GM21423 (cell line): ENCODE measurements at regions not wholly inside any gene's neighbourhood (a gene's known extent, or its start where the extent isn't known, plus 50 kb on each side); places are given as distances from the start of the nearest gene placed in this dataset.

Experiments used
- ATAC-seq: cut with Tn5 transposase; IDR thresholded peaks from one replicate; pipeline ENCODE4 v1.9.1; 2021; ENCODE audit warnings: mild to moderate bottlenecking, moderate library complexity; ENCODE audit not compliant: unreplicated experiment

DNA sequence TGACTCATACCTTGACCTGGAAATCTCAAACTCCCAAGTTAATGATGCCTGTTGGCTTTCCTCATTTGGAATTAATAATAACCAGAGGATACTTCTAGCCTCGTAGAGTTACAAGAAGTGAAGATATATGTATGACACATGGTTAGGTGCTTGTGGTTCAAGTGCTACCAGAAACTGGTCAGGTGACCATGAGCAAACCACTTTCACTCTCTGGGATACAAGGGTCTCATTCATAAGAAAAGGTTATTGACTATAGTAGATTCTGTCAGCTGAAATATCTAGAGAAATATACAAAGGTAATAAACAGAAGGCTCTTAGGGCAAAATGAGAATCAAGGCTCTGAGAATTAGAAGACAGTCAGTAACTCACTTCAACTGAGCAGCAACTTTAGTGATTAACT is 233.3 kb downstream of the KCNA4 start:
- no peak for ATAC-seq

DNA sequence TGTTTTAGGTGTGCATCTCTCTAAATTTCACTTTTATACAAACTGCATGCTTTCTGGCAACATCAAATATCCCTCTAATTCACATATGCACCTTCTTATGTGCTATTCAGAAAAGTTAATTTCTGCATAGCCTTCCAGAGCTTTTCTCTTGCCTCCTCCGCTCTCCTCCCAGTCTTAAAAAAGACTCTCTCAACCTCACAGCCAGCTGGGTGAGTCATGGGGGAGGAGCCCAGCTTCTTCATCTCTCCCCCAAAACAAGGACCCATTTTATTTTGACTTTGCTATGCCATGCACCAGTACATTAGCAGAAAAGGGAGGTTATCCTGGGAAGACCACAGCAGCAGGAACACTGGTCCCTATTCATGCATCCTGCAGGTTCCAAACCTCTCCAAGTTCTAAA is 234.4 kb downstream of the KCNA4 start:
- no peak for ATAC-seq

DNA sequence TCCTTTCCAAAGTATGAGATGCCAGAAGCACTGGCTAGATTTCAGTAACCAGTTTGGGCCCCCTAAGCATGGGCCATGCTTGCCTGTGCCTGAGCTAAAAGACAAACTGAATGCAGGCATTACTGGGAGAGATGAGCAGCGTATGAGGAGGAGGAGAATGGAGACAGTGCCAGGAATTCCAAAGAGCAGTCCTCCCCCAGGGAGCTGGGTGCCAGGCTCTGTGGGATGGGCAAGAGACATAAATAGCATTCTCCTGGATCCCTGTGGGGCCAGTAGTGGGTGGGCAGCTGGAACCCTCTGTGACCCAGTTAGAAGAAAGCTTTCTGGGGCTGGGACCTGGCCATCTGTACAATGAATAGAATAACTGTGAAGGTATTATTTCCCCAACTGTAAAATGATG is 235.6 kb downstream of the KCNA4 start:
- ATAC-seq = no peak

DNA sequence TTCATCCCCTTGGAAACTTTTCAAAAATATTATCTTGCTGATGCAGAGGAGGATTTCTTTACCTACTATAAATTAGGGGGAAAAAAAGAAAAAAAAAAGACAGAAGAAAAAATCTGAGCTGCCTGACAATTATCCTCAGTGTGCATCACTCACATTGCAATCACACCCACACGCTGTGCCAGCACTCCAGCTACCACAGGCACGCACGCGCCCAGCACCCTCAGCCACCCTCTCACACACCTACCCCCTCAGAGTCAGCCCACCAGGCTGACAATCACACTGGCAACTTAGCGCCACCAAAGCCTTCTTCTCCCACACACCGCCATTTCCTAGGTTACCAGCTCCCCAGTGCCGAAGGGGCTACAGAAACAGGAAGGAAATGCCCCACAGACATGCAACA is 236.1 kb downstream of the KCNA4 start:
- no peak for ATAC-seq

DNA sequence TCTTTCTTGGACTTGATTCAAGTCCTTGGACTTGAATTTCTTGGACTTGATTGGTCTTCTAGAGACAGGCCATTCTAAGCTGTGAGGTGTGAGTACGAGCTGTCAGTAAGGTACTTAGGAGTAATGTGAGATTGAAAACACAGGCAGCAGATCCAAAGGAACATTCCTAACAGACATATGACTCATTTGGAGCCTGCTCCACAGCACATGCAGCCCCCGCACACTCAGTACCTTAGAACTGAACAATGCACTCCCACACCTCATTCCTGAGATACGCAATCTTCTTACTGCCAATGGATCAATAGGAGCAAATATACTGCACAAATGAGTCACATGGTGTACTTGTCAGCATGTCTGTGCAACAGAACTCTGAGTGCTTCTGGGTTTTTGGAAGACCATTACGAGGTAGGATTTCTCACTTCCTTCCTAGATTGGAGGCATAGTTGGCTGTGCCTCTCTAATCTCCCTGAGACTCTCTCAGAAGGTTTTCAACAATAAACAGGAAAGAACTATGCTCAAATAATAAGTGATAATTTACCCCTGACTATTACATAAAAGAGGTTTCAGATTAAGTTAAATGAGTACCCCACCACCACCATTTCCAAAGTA is 243.1 kb downstream of the KCNA4 start:
- no peak for ATAC-seq

DNA sequence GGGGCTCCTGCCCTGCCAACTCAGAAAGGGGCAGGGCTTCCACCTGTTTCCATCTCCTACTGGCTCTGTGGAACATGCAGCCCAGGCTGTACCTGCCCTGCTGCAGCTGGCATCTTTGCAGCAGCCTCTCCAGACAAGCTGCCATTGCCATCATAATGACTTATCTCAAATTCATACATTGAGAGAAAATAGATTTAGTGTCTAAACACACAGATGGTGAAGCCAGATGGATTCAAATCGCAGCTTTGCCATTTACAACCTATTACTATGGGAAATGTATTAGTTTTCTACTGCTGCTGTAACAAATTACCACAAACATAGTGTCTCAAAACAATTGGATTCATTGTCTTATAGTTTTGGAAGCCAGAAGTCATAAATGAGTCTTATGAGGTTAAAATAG is 260.0 kb downstream of the KCNA4 start:
- ATAC-seq = no peak

DNA sequence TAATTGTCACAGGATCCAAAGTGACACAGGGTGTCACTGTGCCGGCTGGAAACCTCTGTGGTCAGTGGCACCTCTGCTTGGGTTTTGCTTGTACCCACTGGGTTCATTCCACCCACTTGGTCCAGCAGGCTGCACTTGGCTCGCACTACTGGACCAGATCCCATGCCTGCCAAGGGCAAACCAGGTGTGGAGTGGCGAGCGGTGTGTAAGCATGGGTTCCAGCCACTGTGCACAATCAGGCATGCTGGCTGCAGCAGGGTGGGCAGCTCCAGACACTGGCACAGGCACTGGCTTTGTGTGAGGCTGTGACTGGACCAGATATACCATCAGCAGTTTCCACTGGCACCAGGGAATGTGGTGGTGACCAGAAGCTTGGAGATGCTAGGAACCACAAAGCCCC is 261.4 kb downstream of the KCNA4 start:
- ATAC-seq = no peak

DNA sequence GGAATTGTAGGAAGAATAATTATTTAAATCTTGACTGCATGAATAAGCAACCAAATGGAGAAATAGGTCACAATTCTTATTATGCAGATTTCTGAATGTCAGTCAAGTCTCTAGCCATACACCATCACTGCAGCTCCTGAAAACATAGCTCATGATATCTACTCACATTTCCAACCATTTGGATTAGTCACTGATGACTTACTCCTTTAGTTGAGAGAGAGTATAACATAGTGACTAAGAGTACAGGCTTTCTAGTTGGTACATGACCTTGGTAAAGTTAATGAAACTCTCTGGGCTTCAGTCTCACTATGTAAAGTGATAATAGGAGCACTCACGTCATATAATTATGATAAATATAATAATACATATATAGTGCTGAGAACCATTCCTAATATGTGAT is 265.2 kb downstream of the KCNA4 start:
- no peak for ATAC-seq

DNA sequence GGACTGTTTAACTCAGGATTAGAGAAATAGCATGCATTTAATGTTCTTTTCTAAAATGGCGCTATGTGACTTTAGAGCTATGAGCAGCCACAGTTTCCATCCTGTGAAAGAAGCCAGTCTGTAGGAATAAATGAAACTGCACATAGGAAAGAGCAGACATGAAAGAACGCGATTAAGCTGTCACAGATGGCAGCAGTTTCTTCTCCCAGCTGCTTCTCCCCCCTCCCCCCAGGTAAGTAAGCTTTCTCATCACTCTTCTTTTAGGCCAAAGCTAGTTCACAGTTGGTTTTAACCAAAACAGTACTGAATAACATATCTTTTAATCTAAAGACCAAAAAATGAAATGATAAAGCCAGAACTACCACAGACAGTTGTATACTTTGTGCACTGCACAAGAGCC is 266.4 kb downstream of the KCNA4 start:
- no peak for ATAC-seq

DNA sequence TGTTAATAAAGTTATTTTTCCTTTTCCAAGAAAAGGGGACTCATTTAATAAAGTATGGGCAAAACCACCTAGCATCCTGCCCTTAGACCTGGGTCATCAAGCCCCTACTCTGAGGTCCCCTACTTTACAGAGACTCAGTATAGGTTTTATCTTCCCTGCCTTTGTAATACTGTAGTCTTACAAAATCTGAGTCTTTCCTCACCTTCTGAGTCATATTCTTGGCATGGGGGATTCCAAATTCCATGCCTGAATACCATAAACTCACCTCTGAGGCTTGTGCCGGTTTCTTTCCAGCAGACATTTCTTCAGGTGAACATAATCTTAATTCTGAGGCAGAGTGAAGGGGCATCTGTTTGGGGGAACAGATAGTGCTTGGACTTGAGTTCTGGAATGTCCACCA is 282.5 kb downstream of the KCNA4 start:
- no peak for ATAC-seq

DNA sequence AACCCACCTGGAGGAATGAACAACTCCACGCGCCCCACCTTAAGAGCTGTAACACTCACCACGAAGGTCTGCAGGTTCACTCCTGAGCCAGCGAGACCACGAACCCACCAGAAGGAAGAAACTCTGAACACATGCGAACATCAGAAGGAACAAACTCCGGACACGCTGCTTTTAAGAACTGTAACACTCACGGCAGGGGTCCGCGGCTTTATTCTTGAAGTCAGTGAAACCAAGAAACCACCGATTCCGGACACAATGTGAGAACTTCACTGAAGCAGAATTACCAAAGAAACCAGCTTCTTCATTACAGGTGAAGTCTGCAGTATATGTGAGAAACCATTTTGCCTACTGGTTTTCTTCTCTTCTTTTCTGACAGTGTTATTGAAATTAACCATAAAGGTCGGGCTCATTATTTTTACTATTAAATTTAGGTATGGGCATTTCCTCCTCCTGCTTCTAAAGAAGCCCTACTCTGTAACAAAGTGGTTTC is 303.0 kb downstream of the KCNA4 start:
- ATAC-seq = no peak

DNA sequence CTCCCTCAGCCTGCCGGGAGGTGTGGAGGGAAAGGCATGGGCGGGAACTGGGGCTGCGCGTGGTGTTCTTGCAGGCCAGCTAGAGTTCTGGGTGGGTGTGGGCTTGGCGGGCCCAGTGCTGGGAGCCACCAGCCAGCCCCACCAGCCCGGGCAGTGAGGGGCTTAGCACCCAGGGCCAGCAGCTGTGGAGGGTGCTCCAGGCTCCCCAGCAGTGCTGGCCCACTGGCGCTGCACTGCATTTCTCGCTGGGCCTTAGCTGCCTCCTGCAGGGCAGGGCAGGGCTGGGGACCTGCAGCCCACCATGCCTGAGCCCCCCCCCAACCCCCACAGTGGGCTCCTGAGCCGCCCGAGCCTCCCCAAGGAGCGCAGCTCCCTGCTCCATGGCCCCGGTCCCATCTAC is 304.2 kb downstream of the KCNA4 start:
- no peak for ATAC-seq

DNA sequence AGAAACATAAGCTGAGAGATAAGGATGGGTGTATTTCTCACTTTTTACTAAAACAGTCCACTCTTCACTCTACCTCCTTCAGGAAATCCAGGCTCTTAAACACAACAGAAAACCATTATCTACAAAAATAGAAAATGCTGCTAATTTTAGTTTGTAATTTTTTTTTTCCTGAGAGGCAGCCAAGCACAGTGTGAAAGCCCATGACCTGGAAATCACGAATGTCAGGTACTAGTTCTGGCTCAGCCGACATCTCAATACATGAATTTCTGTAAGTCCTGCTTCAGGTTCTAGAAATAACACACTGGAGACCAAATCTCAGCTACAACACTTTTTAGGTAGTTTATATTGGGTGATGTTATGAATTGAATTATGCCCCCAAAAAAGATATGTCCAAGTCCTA is 308.9 kb downstream of the KCNA4 start:
- ATAC-seq = no peak

DNA sequence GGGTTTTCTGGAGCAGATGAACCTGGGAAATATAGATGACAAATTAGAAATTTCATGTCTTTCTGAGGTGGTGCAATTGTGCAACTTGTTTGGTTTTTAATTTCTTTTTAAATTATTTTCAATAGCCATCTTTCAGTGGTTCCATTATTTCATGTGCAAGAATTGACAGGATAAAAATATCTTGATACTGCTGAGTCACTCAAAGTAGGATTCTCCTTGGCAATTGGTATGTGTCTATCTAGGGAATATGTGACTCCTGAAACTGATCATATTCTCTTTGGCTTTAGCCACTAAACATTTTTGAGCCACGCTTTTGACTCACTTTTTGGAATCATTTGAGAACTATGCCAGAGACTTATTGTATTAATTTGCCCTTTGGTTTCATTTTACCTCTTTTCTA is 331.5 kb downstream of the KCNA4 start:
- no peak for ATAC-seq

DNA sequence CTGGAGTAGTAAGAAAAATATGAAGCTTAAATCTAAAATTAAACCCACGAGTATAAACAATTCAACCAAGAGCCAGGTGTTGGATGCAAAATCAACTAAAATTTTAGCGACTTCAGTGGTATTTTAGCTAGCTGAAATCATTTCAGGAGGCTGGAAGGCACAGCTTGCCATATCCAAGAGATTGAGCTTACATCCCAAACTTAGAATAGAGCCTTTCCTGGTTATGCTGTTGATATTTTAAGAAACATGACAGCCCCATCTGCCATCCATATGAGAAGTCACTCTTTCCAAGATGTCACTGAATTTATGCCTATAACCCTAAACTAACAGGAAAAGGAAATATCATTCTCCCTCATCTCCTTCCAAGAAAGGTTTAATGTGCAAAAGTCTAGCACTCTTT is 334.0 kb downstream of the KCNA4 start:
- no peak for ATAC-seq

DNA sequence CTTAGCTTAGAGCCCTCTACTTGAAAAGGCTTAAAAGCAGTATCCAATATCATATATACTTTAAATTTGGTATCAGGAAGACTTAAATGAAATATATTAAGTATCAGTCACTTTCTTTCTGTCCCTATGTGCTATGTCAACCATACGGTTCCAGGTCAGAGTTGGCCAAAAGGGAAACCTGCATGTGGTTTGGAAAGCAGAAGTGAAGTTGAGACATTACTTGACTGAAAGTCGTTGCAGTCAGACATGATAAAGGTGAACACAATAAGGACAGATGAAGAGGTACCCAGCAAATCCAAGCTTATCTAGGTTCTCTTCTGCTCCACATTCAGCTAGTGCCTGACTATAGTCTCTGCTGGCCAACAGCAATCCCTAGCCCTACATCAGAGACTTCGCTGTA is 336.8 kb downstream of the KCNA4 start:
- ATAC-seq = peak; percentile 79

DNA sequence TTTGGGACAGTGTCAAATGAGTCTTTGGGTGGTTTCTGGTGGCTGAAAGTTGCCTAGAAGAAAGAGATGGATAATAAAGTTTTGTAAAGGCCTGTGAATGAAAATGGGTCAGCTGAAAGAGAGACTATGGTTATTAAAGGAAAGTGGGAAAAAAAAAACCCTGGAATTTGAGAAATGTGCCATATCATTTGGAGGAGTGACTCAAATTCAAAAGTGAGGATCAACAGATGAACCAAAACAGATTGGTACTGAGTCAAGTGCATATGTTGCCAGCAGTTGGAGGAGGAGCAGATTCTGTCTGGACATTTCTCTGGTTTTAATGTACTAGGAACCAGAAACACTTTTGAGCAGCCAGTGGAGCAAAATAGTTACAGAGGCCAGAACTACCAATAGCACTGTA is 339.8 kb downstream of the KCNA4 start:
- ATAC-seq = no peak

DNA sequence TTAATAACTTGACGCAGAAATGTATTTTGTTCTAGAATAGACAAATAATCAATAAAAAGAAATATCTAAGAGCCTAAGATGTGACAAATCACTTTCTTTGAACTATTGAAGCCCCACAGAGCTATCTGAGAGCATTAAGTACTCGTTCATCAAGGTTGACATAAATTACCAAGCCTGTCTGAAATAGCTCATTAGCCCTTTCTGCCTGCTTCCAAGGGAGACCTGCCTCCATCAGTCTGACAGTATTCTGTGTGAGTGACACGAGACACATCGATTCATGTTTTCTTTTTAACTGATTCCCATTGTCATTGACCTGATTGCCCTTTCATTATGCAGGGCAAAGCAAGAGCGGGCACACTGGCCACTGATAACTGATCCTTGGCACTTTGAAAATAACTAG is 347.5 kb downstream of the KCNA4 start:
- no peak for ATAC-seq

DNA sequence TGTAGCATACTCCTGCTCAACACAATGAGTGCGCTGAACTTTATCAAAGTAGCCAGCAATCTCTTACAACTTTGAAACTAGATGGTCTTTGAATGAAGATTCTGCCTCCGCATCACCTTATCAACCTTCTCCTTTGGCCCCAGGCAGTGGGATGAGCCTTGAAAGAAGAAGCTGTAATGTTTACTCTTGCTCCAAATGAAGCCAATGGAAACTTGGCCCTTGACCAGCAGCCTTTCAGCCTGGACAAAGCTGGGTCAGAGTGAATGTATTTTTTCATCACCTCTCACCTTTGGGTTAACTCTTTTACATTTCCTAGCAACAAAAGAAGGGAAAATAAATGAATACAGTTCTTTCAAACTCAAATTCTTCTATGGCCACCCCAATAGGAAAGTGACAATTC is 359.1 kb downstream of the KCNA4 start:
- no peak for ATAC-seq

DNA sequence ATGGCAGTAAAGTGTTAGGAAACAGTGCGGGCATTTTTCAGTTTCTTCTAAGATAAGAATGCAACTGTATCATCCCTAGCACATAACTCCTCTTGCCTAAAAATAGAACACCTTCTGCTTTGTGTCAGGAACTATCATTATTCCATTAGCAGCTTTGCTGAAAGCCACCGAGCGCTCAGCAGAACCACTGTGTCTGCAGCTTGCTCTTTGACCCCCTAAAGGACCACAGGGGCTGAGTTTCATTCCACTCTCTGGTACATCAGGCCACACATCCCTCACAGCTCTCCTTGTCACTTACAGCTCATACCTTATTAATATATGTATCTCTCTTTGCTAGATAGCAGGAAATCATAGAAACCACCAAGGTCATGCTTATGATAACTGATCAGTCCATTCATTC is 360.2 kb downstream of the KCNA4 start:
- ATAC-seq = no peak

DNA sequence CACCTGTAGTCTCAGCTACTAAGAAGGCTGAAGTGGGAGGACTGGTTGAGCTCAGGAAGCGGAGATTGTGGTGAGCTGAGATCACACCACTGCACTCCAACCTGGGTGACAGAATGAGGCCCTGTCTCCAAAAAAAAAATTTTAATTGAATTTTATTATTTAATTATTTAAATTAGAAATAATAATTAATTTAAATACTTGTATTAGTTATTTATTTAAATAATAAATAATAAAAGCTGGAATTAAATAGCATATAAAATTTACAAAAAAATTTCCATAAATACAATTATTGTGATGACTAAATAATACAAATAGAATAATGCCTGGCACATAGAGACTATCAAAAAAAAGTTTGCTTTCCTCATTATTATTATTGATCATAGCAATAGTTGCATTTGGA is 371.5 kb downstream of the KCNA4 start:
- ATAC-seq = no peak

DNA sequence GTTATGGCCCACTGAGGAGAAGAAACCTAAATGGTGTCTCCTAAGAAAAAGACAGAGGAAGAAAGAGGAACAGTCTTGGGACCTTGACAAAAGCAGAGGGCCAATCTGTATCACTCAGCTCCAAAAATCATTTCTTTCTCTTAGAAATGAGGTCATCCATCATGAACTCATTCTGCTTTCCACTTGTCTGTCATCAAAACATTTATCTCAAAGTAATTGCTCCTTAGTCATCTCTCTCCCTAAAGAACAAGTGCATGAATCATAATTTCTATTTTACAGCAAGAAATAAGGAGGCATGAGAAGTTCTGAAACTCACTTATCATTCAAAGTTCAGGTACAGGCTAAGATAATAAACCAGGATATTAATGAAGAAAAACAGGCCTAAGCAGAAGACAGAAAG is 375.6 kb downstream of the KCNA4 start:
- no peak for ATAC-seq

DNA sequence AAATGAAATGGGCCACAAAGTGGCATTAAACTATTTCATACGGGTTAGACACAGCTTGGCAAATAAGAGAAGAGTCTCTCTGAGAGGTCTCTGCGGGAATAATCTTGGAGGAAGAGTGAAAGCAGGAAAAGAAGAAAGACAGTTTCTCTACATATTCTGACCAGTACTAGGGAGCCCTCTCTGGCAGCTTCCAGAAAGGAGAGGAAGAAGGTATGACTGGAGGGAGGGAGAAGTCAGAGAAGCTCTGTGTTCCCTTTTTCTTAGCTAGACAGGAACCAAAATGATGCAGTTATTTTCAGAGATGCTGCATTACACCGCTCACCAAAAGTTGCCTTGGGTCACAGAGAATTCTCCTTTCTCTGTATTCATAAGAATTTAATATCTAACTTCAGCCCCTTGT is 382.1 kb downstream of the KCNA4 start:
- ATAC-seq = no peak

DNA sequence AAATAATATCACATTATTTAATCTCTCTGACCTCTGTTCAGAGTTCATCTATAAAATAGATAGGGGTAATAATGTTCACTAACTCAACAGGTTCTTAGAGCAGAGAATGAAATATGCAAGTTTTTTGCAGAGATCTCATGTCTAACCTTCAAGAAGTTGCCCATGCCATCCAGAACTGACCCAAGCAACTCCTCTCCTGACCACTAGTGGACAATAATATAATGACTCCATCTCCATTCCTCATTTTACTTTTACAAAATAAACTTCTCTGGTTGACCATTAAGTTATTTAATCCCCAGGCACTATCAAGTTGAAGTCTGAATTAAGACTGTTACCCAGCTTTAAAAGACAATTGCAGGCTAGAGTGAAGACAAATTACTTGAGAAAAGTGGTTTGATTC is 382.6 kb downstream of the KCNA4 start:
- ATAC-seq = no peak
